MM.1S (cell line): ENCODE measurements at regions not wholly inside any gene's neighbourhood (a gene's known extent, or its start where the extent isn't known, plus 50 kb on each side); places are given as distances from the start of the nearest gene placed in this dataset.

ENCODE experiments used
- CTCF ChIP-seq: fragments of 300-600 bp; sonication (generic); IDR thresholded peaks from 2 replicates; pipeline ENCODE4 v1.5.1; 2016; ENCODE audit warnings: antibody characterized with exemption, low read length, mixed read lengths
- EZH2 ChIP-seq: fragments of 300-600 bp; sonication (generic); optimal IDR thresholded peaks from 2 replicates; pipeline ENCODE3; 2017; ENCODE audit warnings: low read depth, mild to moderate bottlenecking, antibody characterized with exemption, low read length, mixed read lengths
- EZH2phosphoT487 ChIP-seq: fragments of 300-600 bp; sonication (generic); IDR thresholded peaks from 2 replicates; pipeline ENCODE4 v1.6.1; 2018; ENCODE audit warnings: antibody characterized with exemption, low read length

- no peak for TF ChIP-seq CTCF
- no peak for TF ChIP-seq EZH2phosphoT487
- no peak for TF ChIP-seq EZH2
Measured at GRCh38 chr2:101628030-101628392, 69.5 kb upstream of the MAP4K4 start.
